A549 (cell line): ENCODE measurements at regions not wholly inside any gene's neighbourhood (a gene's known extent, or its start where the extent isn't known, plus 50 kb on each side); places are given as distances from the start of the nearest gene placed in this dataset.

Source experiments
- ATAC-seq, 2 experiments: fragments of 200-7000 bp in 1 of 2; fragments of >200 bp in 1 of 2; cut with Nextera tagmentation in 1 of 2; cut with Tn5 transposase in 1 of 2; 3 replicates each; pipeline versions ENCODE4 v1.8.0 to v1.9.1; 2018 to 2020; ENCODE audit warnings: mild to moderate bottlenecking in 1 of 2, moderate library complexity in 1 of 2
- CTCF ChIA-PET: fragments of 300-600 bp; sonication (Branson Sonifier 250); formaldehyde crosslinking; extraction: SDS; loops from one replicate; lab custom pipeline; 2021; ENCODE audit warnings: antibody characterized with exemption, inconsistent platforms; lab: Yijun Ruan, JAX
- POLR2A ChIA-PET: fragments of 350-600 bp; formaldehyde crosslinking; extraction: SDS; loops from one replicate; lab custom pipeline; 2021; ENCODE audit warnings: antibody characterized with exemption, inconsistent platforms; lab: Yijun Ruan, JAX
- DNase-seq, 2 experiments: peaks; one replicate each; pipeline versions ENCODE4 v3.0.0 to v3.0.0-alpha.2; 2011 to 2016; ENCODE audit warnings: low read depth in 1 of 2, low spot score in 1 of 2
- FAIRE-seq: peaks from 2 replicates; lab custom pipeline; 2011; peaks lifted over from hg19 to GRCh38; lab: Jason Lieb, UNC
- H3K27ac ChIP-seq, 2 experiments: fragments of >200 bp; sonication (Bioruptor Twin); formaldehyde crosslinking; 3 replicates each; pipeline ENCODE4 v1.5.1; 2016 to 2017
- H3K4me1 ChIP-seq: fragments of >200 bp; sonication (Bioruptor Twin); formaldehyde crosslinking; 3 replicates; pipeline ENCODE4 v1.6.1; 2016
- H3K4me2 ChIP-seq: fragments of >200 bp; sonication (Bioruptor Twin); formaldehyde crosslinking; 3 replicates; pipeline ENCODE4 v1.6.1; 2016
- H3K4me3 ChIP-seq: fragments of >200 bp; sonication (Bioruptor Twin); formaldehyde crosslinking; 3 replicates; pipeline ENCODE4 v1.5.1; 2016
- H3K9me3 ChIP-seq: fragments of >200 bp; sonication (Bioruptor Twin); formaldehyde crosslinking; 3 replicates; pipeline ENCODE4 v1.6.1; 2016
- CBX8 ChIP-seq: fragments of 200-600 bp; sonication (generic); IDR thresholded peaks from 2 replicates; pipeline ENCODE4 v1.6.1; 2016
- EHF ChIP-seq: fragments of 250-450 bp; sonication (Bioruptor Pico); IDR thresholded peaks from 2 replicates; pipeline ENCODE4 v1.5.0; 2020; ENCODE audit warnings: mild to moderate bottlenecking
- ESRRA ChIP-seq: fragments of 150-350 bp; IDR thresholded peaks from 2 replicates; pipeline ENCODE4 v1.6.1; 2014; ENCODE audit warnings: mild to moderate bottlenecking, low read length, borderline replicate concordance
- GATA3 ChIP-seq: IDR thresholded peaks from 2 replicates; pipeline ENCODE4 v1.6.1; 2012; ENCODE audit warnings: borderline replicate concordance
- KDM1A ChIP-seq: fragments of 200-600 bp; sonication (generic); IDR thresholded peaks from 2 replicates; pipeline ENCODE4 v1.6.1; 2016; ENCODE audit warnings: low read depth, mild to moderate bottlenecking
- KDM5A ChIP-seq: fragments of 200-600 bp; sonication (generic); IDR thresholded peaks from 2 replicates; pipeline ENCODE4 v1.6.1; 2016; ENCODE audit warnings: antibody characterized with exemption, mild to moderate bottlenecking
- NFE2L2 ChIP-seq: fragments of 150-350 bp; conservative IDR thresholded peaks from 2 replicates; pipeline ENCODE4 v1.6.1; 2014; ENCODE audit warnings: low read length
- NR3C1 ChIP-seq: fragments of >200 bp; sonication (Bioruptor Twin); formaldehyde crosslinking; IDR thresholded peaks from 3 replicates; pipeline ENCODE4 v1.6.1; 2017
- POLR2A ChIP-seq: IDR thresholded peaks from 2 replicates; pipeline ENCODE4 v1.6.1; 2012; ENCODE audit warnings: mild to moderate bottlenecking, low read length
- RAD21 ChIP-seq, 2 experiments: fragments of >200 bp in 1 of 2; sonication (Bioruptor Twin) in 1 of 2; formaldehyde crosslinking in 1 of 2; IDR thresholded peaks in 1 of 2; conservative IDR thresholded peaks in 1 of 2; 2 replicates in 1 of 2; 3 replicates in 1 of 2; pipeline ENCODE4 v1.6.1; 2012 to 2018; ENCODE audit warnings: inconsistent platforms in 1 of 2
- RARB ChIP-seq: fragments of 250-450 bp; sonication (Bioruptor Pico); IDR thresholded peaks from 2 replicates; pipeline ENCODE4 v1.8.0; 2021; ENCODE audit warnings: mild to moderate bottlenecking, moderate library complexity
- RFX5 ChIP-seq: fragments of 450-650 bp; IDR thresholded peaks from 2 replicates; pipeline ENCODE4 v1.7.1; 2014; ENCODE audit warnings: antibody characterized with exemption, mild to moderate bottlenecking, moderate library complexity
- ZC3H11A ChIP-seq: fragments of 450-650 bp; IDR thresholded peaks from 2 replicates; pipeline ENCODE4 v1.6.1; 2014; ENCODE audit warnings: antibody characterized with exemption, mild to moderate bottlenecking
- WGBS: methylation state at CpG from one replicate; pipeline ENCODE4 v1.1.6; 2017; ENCODE audit errors: missing lambda C conversion rate; 5-methylcytosine and 5-hydroxymethylcytosine counted together
- TF ChIP-seq, protein P1 (sequence below): fragments of 250-450 bp; sonication (Bioruptor Pico); IDR thresholded peaks from 2 replicates; pipeline ENCODE4 v1.5.0; 2020; ENCODE audit warnings: low read depth, mild to moderate bottlenecking, moderate library complexity
- TF ChIP-seq, protein P2 (sequence below): IDR thresholded peaks from 2 replicates; pipeline ENCODE4 v1.6.1; 2012
- TF ChIP-seq, protein P3 (sequence below): fragments of 150-350 bp; IDR thresholded peaks from 2 replicates; pipeline ENCODE4 v1.6.1; 2014; ENCODE audit warnings: low read depth, mild to moderate bottlenecking, low read length
- TF ChIP-seq, protein P4 (sequence below): fragments of >200 bp; sonication (Bioruptor Twin); formaldehyde crosslinking; IDR thresholded peaks from 3 replicates; pipeline ENCODE4 v1.5.1; 2016
- TF ChIP-seq, protein P5 (sequence below): fragments of >200 bp; sonication (Bioruptor Twin); formaldehyde crosslinking; IDR thresholded peaks from 3 replicates; pipeline ENCODE4 v1.6.1; 2016
- TF ChIP-seq, protein P6 (sequence below): fragments of 250-450 bp; sonication (Bioruptor Pico); IDR thresholded peaks from 2 replicates; pipeline ENCODE4 v1.5.0; 2021; ENCODE audit warnings: mild to moderate bottlenecking, moderate library complexity, borderline replicate concordance

DNA sequence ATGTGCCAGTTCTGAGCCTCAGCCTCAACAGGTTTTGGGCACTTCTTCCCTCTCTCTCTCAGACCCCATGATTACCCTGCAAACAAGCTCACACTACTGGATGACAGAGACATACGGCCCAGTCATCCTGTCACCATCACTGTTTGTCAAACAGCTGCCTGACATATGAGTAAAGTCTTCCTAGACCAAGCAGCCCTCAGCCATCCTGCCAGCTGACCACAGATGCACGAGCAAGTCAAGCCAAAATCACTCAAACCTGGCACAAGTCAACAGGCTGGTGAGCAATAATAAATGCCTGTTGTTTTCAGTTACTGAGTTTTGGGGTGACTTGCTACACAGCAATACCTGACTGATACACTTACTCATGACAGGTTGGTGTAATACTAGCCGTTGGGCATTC is 75.5 kb upstream of the KLF7 start:
- no peak for DNase-seq
- 72% methylated on average over 3 of the region's 3 CpGs for WGBS
- TF ChIP-seq RAD21 (conservative IDR thresholded peaks at IDR 0.05 in 1 of 2, IDR thresholded peaks at IDR 0.05 in 1 of 2) (no peak), NR3C1 (no peak), KDM5A (no peak), POLR2A (no peak), RFX5 (no peak), ZC3H11A (no peak)
- TF ChIP-seq, protein P1, sequence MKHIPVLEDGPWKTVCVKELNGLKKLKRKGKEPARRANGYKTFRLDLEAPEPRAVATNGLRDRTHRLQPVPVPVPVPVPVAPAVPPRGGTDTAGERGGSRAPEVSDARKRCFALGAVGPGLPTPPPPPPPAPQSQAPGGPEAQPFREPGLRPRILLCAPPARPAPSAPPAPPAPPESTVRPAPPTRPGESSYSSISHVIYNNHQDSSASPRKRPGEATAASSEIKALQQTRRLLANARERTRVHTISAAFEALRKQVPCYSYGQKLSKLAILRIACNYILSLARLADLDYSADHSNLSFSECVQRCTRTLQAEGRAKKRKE, result no peak
- ChIA-PET POLR2A (no interaction called here), CTCF (no interaction called here)
- Histone ChIP-seq H3K9me3 (no peaks in the 10 kb centered on the region), H3K4me2 (no peak overlapping the region), H3K4me1 (peaks cover 18% of the 10 kb centered on the region), H3K27ac (peak overlapping the region in 1 of 2 experiments; percentile 85; a peak in 2 of 6 replicates), H3K4me3 (no peak overlapping the region)
- FAIRE-seq, result no peak
- ATAC-seq, result no peak

DNA sequence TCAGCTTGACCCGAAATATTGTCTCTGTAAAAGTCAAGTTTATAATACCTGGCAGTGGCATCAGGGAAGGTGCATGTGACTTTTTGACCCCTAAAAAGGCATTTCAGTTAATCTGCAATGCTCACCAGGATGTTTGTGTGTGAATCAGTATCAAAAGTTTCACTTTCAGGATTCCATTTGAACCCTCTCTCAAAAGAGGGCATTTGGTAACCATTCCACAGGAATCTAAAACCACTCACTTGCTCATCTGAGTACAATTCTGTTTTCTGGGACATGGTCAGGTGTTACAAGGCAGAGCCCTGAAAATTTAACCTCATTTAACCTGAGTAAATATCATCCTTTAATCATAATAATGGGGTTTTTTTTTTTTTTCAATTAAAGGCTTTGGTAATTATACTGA is 77.9 kb upstream of the KLF7 start:
- Histone ChIP-seq H3K27ac (no peak overlapping the region), H3K4me2 (no peak overlapping the region), H3K4me1 (peaks cover 19% of the 10 kb centered on the region), H3K4me3 (no peak overlapping the region), H3K9me3 (no peaks in the 10 kb centered on the region)
- ChIA-PET POLR2A (no interaction called here), CTCF (interaction anchor here (1.0 to 2.3 kb wide), 3 partner anchors 9 to 21 kb away, joined by 3 to 8 read pairs (median 3); no protein-coding TSS in a partner anchor)
- DNase-seq, result no peak
- TF ChIP-seq CBX8 (no peak), NFE2L2 (no peak)
- TF ChIP-seq, protein P2, sequence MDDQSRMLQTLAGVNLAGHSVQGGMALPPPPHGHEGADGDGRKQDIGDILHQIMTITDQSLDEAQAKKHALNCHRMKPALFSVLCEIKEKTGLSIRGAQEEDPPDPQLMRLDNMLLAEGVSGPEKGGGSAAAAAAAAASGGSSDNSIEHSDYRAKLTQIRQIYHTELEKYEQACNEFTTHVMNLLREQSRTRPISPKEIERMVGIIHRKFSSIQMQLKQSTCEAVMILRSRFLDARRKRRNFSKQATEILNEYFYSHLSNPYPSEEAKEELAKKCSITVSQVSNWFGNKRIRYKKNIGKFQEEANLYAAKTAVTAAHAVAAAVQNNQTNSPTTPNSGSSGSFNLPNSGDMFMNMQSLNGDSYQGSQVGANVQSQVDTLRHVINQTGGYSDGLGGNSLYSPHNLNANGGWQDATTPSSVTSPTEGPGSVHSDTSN, result no peak
- TF ChIP-seq, protein P3, sequence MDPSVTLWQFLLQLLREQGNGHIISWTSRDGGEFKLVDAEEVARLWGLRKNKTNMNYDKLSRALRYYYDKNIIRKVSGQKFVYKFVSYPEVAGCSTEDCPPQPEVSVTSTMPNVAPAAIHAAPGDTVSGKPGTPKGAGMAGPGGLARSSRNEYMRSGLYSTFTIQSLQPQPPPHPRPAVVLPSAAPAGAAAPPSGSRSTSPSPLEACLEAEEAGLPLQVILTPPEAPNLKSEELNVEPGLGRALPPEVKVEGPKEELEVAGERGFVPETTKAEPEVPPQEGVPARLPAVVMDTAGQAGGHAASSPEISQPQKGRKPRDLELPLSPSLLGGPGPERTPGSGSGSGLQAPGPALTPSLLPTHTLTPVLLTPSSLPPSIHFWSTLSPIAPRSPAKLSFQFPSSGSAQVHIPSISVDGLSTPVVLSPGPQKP, result no peak
- TF ChIP-seq, protein P4, sequence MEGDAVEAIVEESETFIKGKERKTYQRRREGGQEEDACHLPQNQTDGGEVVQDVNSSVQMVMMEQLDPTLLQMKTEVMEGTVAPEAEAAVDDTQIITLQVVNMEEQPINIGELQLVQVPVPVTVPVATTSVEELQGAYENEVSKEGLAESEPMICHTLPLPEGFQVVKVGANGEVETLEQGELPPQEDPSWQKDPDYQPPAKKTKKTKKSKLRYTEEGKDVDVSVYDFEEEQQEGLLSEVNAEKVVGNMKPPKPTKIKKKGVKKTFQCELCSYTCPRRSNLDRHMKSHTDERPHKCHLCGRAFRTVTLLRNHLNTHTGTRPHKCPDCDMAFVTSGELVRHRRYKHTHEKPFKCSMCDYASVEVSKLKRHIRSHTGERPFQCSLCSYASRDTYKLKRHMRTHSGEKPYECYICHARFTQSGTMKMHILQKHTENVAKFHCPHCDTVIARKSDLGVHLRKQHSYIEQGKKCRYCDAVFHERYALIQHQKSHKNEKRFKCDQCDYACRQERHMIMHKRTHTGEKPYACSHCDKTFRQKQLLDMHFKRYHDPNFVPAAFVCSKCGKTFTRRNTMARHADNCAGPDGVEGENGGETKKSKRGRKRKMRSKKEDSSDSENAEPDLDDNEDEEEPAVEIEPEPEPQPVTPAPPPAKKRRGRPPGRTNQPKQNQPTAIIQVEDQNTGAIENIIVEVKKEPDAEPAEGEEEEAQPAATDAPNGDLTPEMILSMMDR, result no peak
- 89% methylated on average over 1 of the region's 1 CpG for WGBS
- no peak for ATAC-seq
- FAIRE-seq, result no peak

DNA sequence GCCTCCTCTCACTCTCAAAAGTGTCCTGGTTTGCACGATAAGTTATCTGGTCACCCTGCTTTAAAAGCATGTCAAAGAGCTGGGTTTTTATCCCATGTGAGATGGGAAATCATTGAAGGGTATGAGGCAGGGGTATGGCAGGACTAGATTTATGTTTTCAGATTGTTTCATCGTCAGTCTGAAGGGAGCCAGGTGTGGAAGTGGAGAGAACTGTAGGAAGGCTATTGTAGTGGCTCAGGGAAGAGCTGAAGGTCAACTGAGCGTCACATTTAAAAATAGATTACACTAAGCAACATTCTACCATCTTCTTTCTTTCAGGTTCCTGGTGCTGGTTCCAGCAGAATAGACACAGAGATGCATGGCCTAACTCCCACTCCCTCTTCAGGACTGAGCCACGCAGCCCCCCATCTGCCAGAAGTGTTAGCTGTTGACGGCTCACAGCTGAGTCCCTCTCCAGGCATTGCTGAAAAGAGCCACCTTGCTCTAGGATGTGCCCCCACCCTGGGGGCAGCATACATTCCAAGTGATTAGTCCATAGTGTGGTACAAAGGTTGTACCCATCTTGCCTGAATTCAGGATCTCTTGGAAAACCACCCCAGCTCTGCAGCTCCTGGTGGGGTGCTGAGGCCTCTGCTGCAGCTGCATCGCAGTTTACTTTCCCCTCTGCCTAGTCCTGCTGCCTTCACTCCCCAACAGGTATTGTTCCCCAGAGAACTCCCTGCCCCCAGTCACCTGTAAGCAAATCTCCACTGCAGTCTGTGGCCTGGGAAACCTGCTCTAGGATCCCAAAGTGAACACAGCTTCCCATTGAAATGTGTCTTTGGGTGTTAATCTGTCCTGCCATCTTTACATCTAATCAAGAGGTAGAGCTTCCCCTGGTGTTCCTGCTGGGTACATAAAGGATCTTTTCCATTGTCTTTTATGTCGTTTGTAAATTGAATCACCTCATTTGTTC is 79.5 kb upstream of the KLF7 start:
- Histone ChIP-seq H3K27ac (no peak overlapping the region), H3K4me1 (peaks cover 6% of the 10 kb centered on the region; the same call in 2 of the 3 replicates), H3K4me2 (no peak overlapping the region), H3K4me3 (no peak overlapping the region), H3K9me3 (no peaks in the 10 kb centered on the region)
- 81% methylated on average over 7 of the region's 7 CpGs for WGBS
- FAIRE-seq, result no peak
- no peak for ATAC-seq
- POLR2A ChIA-PET, result interaction anchor here (0.7 to 0.9 kb wide), 2 partner anchors 13 to 93 kb away, joined by 3 read pairs; no protein-coding TSS in a partner anchor
- TF ChIP-seq, protein P3, result no peak
- TF ChIP-seq, protein P5, sequence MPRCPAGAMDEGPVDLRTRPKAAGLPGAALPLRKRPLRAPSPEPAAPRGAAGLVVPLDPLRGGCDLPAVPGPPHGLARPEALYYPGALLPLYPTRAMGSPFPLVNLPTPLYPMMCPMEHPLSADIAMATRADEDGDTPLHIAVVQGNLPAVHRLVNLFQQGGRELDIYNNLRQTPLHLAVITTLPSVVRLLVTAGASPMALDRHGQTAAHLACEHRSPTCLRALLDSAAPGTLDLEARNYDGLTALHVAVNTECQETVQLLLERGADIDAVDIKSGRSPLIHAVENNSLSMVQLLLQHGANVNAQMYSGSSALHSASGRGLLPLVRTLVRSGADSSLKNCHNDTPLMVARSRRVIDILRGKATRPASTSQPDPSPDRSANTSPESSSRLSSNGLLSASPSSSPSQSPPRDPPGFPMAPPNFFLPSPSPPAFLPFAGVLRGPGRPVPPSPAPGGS, result no peak
- TF ChIP-seq EHF (CRISPR knock-in tag), result no peak
- TF ChIP-seq KDM1A, result no peak
- TF ChIP-seq ESRRA, result no peak
- TF ChIP-seq, protein P6, sequence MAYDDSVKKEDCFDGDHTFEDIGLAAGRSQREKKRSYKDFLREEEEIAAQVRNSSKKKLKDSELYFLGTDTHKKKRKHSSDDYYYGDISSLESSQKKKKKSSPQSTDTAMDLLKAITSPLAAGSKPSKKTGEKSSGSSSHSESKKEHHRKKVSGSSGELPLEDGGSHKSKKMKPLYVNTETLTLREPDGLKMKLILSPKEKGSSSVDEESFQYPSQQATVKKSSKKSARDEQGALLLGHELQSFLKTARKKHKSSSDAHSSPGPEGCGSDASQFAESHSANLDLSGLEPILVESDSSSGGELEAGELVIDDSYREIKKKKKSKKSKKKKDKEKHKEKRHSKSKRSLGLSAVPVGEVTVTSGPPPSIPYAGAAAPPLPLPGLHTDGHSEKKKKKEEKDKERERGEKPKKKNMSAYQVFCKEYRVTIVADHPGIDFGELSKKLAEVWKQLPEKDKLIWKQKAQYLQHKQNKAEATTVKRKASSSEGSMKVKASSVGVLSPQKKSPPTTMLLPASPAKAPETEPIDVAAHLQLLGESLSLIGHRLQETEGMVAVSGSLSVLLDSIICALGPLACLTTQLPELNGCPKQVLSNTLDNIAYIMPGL, result no peak
- TF ChIP-seq RARB, result no peak
- no peak for TF ChIP-seq KDM5A
- no peak for TF ChIP-seq GATA3
- TF ChIP-seq, protein P1, result no peak
- CTCF ChIA-PET, result interaction anchor here (0.6 to 2.3 kb wide), 8 partner anchors 8 to 130 kb away, joined by 3 to 8 read pairs (median 3); no protein-coding TSS in a partner anchor
- no peak for DNase-seq
